ENCODE measurements at regions not wholly inside any gene's neighbourhood (a gene's known extent, or its start where the extent isn't known, plus 50 kb on each side); places are given as distances from the start of the nearest gene placed in this dataset.

DNA sequence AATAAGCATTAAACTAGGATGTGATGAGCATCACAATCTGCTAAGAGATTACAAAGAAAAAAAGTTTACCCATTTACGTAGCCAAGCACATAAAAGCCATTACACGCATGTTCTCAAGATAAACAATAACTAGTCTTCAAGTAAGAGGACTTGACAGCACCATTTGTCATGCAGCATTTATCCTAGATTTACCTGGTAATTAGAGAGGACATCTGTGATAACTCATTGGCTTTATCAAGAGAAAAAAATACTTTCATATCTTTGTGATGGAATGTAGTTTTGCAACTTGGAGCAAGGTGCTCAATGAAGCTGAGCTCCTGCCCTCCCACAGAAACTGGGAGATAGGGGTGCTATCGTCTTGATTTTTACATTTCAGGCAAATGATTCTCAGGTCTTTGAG lies 1023.7 kb downstream of the FSCB start:
- Histone ChIP-seq H3K27me3 (replicated peaks in 1 of 7) (no peaks in the 10 kb centered on the region), H3K4me1 (no peaks in the 10 kb centered on the region), H3K9me3 (no peaks in the 10 kb centered on the region), H3K4me3 (no peak overlapping the region), H3K36me3 (no peaks in the 10 kb centered on the region), H3K27ac (no peak overlapping the region)
- TF ChIP-seq CTCF (IDR thresholded peaks at IDR 0.05 in 8 of 11, conservative IDR thresholded peaks at IDR 0.05 in 3 of 11) (no peak), POLR2AphosphoS5 (IDR thresholded peaks at IDR 0.05) (no peak), POLR2A (IDR thresholded peaks at IDR 0.05) (no peak)
- 64 to 83% (median 72%) methylated on average over 3 of the region's 3 CpGs for WGBS, 5 donors
- no peak for DNase-seq
- intact Hi-C loops (cut with DNase I; ENCODE audit: low total_unique reads): no loop called here

GRCh38 chr14:43481864-43482263 lies 1025.2 kb downstream of the FSCB start:
- H3K36me3 ChIP-seq: no peaks in the 10 kb centered on the region
- intact Hi-C loops (cut with DNase I; ENCODE audit: low total_unique reads): no loop called here
- DNase-seq: no peak
- H3K27me3 ChIP-seq (replicated peaks in 1 of 7): no peaks in the 10 kb centered on the region
- H3K27ac ChIP-seq: no peak overlapping the region
- no peak overlapping the region for H3K4me3 ChIP-seq
- TF ChIP-seq CTCF (IDR thresholded peaks at IDR 0.05 in 8 of 11, conservative IDR thresholded peaks at IDR 0.05 in 3 of 11): no peak
- TF ChIP-seq POLR2AphosphoS5 (IDR thresholded peaks at IDR 0.05): no peak
- no peak for TF ChIP-seq POLR2A (IDR thresholded peaks at IDR 0.05)
- 89 to 98% (median 95%) methylated on average over 2 of the region's 2 CpGs for WGBS, 5 donors
- no peaks in the 10 kb centered on the region for H3K4me1 ChIP-seq
- no peaks in the 10 kb centered on the region for H3K9me3 ChIP-seq

GRCh38 chr14:43480976-43481375 lies 1026.1 kb downstream of the FSCB start:
- Histone ChIP-seq H3K4me1 (no peaks in the 10 kb centered on the region), H3K4me3 (no peak overlapping the region), H3K27ac (no peak overlapping the region), H3K27me3 (replicated peaks in 1 of 7) (no peaks in the 10 kb centered on the region), H3K36me3 (no peaks in the 10 kb centered on the region), H3K9me3 (no peaks in the 10 kb centered on the region)
- no peak for DNase-seq
- TF ChIP-seq CTCF (IDR thresholded peaks at IDR 0.05 in 8 of 11, conservative IDR thresholded peaks at IDR 0.05 in 3 of 11): no peak
- TF ChIP-seq POLR2A (IDR thresholded peaks at IDR 0.05): no peak
- TF ChIP-seq POLR2AphosphoS5 (IDR thresholded peaks at IDR 0.05): no peak
- intact Hi-C loops (cut with DNase I; ENCODE audit: low total_unique reads): no loop called here
- 92 to 100% (median 95%) methylated on average over 1 of the region's 1 CpG for WGBS, 5 donors

- no peak for DNase-seq
- WGBS, 5 donors: 47 to 69% (median 56%) methylated on average over 2 of the region's 2 CpGs
- intact Hi-C loops (cut with DNase I; ENCODE audit: low total_unique reads): no loop called here
- TF ChIP-seq POLR2AphosphoS5 (IDR thresholded peaks at IDR 0.05) (no peak), POLR2A (IDR thresholded peaks at IDR 0.05) (no peak), CTCF (IDR thresholded peaks at IDR 0.05 in 8 of 11, conservative IDR thresholded peaks at IDR 0.05 in 3 of 11) (no peak)
- Histone ChIP-seq H3K9me3 (no peaks in the 10 kb centered on the region), H3K4me3 (no peak overlapping the region), H3K27ac (no peak overlapping the region), H3K27me3 (replicated peaks in 1 of 7) (no peaks in the 10 kb centered on the region), H3K4me1 (no peaks in the 10 kb centered on the region), H3K36me3 (no peaks in the 10 kb centered on the region)
These were observed 1027.4 kb downstream of the FSCB start for GRCh38 chr14:43479596-43480195.

All from spleen (tissue), 11 donors.